Cardiac muscle cell (in vitro differentiated cells and primary cell): ENCODE measurements at regions not wholly inside any gene's neighbourhood (a gene's known extent, or its start where the extent isn't known, plus 50 kb on each side); places are given as distances from the start of the nearest gene placed in this dataset.
"Not testable (repeated sequence)": the region's sequence is repeated elsewhere in the genome, so short reads cannot be mapped to it uniquely, and the experiment has no call there.

Experiments
- DNase-seq, 2 donors: peaks; one replicate each; pipeline versions ENCODE4 v3.0.0 to v3.0.0-alpha.2; 2010 to 2017; ENCODE audit warnings: low read depth in 1 of 2, low spot score in 1 of 2
- H3K27ac ChIP-seq: fragments of 200-600 bp; sonication (generic); 2 replicates; pipeline ENCODE4 v1.5.1; 2016
- H3K27me3 ChIP-seq: fragments of 200-600 bp; sonication (generic); 2 replicates; pipeline ENCODE4 v1.6.0; 2016; ENCODE audit warnings: control low read depth
- H3K36me3 ChIP-seq: fragments of 200-600 bp; sonication (generic); 2 replicates; pipeline ENCODE4 v1.5.1; 2016; ENCODE audit warnings: control low read depth
- H3K4me1 ChIP-seq: fragments of 200-600 bp; sonication (generic); 2 replicates; pipeline ENCODE4 v1.8.1; 2017; ENCODE audit warnings: low read depth, mild to moderate bottlenecking, mixed run types
- H3K4me3 ChIP-seq: fragments of 200-600 bp; sonication (generic); 2 replicates; pipeline ENCODE4 v1.5.1; 2016; ENCODE audit warnings: mild to moderate bottlenecking
- H3K9me3 ChIP-seq: fragments of 200-600 bp; sonication (generic); 2 replicates; pipeline ENCODE4 v1.5.1; 2017; ENCODE audit warnings: low read depth, mild to moderate bottlenecking, control low read depth
- CTCF ChIP-seq: IDR thresholded peaks from 2 replicates; pipeline ENCODE4 v1.5.1; 2012; ENCODE audit warnings: low read depth, mild to moderate bottlenecking, low read length

- H3K36me3 ChIP-seq: no peaks in the 10 kb centered on the region
- no peak for DNase-seq
- no peaks in the 10 kb centered on the region for H3K27me3 ChIP-seq
- TF ChIP-seq CTCF: no peak
- peaks cover 5% of the 10 kb centered on the region for H3K4me1 ChIP-seq
- H3K9me3 ChIP-seq: no peaks in the 10 kb centered on the region
- H3K4me3 ChIP-seq: no peak overlapping the region
- H3K27ac ChIP-seq: no peak overlapping the region
Observed at GRCh38 chr2:133888621-133889219, 320.5 kb upstream of the NCKAP5 start.

GRCh38 chr2:133892352-133892913, 324.2 kb upstream of the NCKAP5 start:
- Histone ChIP-seq H3K27ac (no peak overlapping the region), H3K36me3 (no peaks in the 10 kb centered on the region), H3K27me3 (no peaks in the 10 kb centered on the region), H3K9me3 (no peaks in the 10 kb centered on the region), H3K4me3 (no peak overlapping the region), H3K4me1 (peaks cover 5% of the 10 kb centered on the region)
- TF ChIP-seq CTCF: no peak
- no peak for DNase-seq

- Histone ChIP-seq H3K4me3 (no peak overlapping the region), H3K9me3 (no peaks in the 10 kb centered on the region), H3K36me3 (no peaks in the 10 kb centered on the region), H3K27ac (no peak overlapping the region), H3K4me1 (peaks cover 5% of the 10 kb centered on the region), H3K27me3 (no peaks in the 10 kb centered on the region)
- TF ChIP-seq CTCF: no peak
- no peak for DNase-seq
Observed at GRCh38 chr2:133894429-133894828, 326.2 kb upstream of the NCKAP5 start.

- H3K9me3 ChIP-seq, H3K4me1 ChIP-seq, DNase-seq, H3K27me3 ChIP-seq, H3K27ac ChIP-seq, H3K36me3 ChIP-seq, H3K4me3 ChIP-seq: not testable (repeated sequence)
Observed at GRCh38 chr2:133897838-133898237, 329.6 kb upstream of the NCKAP5 start.

- H3K4me1 ChIP-seq: no peaks in the 10 kb centered on the region
- DNase-seq: no peak
- no peaks in the 10 kb centered on the region for H3K27me3 ChIP-seq
- no peak for TF ChIP-seq CTCF
- no peak overlapping the region for H3K4me3 ChIP-seq
- H3K36me3 ChIP-seq: no peaks in the 10 kb centered on the region
- no peaks in the 10 kb centered on the region for H3K9me3 ChIP-seq
- H3K27ac ChIP-seq: no peak overlapping the region
Observed at GRCh38 chr2:133900909-133901308, 332.6 kb upstream of the NCKAP5 start.

GRCh38 chr2:133906396-133906795, 338.1 kb upstream of the NCKAP5 start:
- Histone ChIP-seq H3K36me3 (no peaks in the 10 kb centered on the region), H3K9me3 (no peaks in the 10 kb centered on the region), H3K4me1 (no peaks in the 10 kb centered on the region), H3K27me3 (no peaks in the 10 kb centered on the region), H3K27ac (no peak overlapping the region), H3K4me3 (no peak overlapping the region)
- TF ChIP-seq CTCF: no peak
- no peak for DNase-seq
